Stimulated activated CD8-positive, alpha-beta memory T cell treated with anti-CD3 and anti-CD28 coated beads, Interleukin-7, amount 100 ng/mL, for 1 hour (primary cell): ENCODE measurements at regions not wholly inside any gene's neighbourhood (a gene's known extent, or its start where the extent isn't known, plus 50 kb on each side); places are given as distances from the start of the nearest gene placed in this dataset.

Source experiments
- DNase-seq, 2 donors: peaks; one replicate each; pipeline ENCODE4 v3.0.0-alpha.2; 2020; ENCODE audit warnings: low read depth in 2 of 2

GRCh38 chr4:11604821-11605220, 176.1 kb upstream of the HS3ST1 start:
- no peak for DNase-seq

GRCh38 chr4:11603591-11604194, 175.0 kb upstream of the HS3ST1 start:
- DNase-seq: no peak

- no peak for DNase-seq
Measured at GRCh38 chr4:11602606-11603340, 174.1 kb upstream of the HS3ST1 start.

- no peak for DNase-seq
Measured at GRCh38 chr4:11599064-11599463, 170.4 kb upstream of the HS3ST1 start.

- no peak for DNase-seq
Measured at GRCh38 chr4:11598591-11598990, 169.9 kb upstream of the HS3ST1 start.

- DNase-seq: no peak
Measured at GRCh38 chr4:11597506-11597905, 168.8 kb upstream of the HS3ST1 start.

- no peak for DNase-seq
Measured at GRCh38 chr4:11596989-11597388, 168.3 kb upstream of the HS3ST1 start.

- no peak for DNase-seq
Measured at GRCh38 chr4:11593576-11594116, 165.0 kb upstream of the HS3ST1 start.

- no peak for DNase-seq
Measured at GRCh38 chr4:11592276-11592675, 163.6 kb upstream of the HS3ST1 start.

- no peak for DNase-seq
Measured at GRCh38 chr4:11590132-11590531, 161.4 kb upstream of the HS3ST1 start.

GRCh38 chr4:11589676-11590075, 161.0 kb upstream of the HS3ST1 start:
- DNase-seq: no peak

- DNase-seq: no peak
Measured at GRCh38 chr4:11587797-11588196, 159.1 kb upstream of the HS3ST1 start.

- DNase-seq: no peak
Measured at GRCh38 chr4:11585506-11585905, 156.8 kb upstream of the HS3ST1 start.

GRCh38 chr4:11568511-11568910, 139.8 kb upstream of the HS3ST1 start:
- DNase-seq: no peak

GRCh38 chr4:11566444-11567022, 137.8 kb upstream of the HS3ST1 start:
- DNase-seq: no peak

GRCh38 chr4:11565899-11566298, 137.2 kb upstream of the HS3ST1 start:
- DNase-seq: no peak

- no peak for DNase-seq
Measured at GRCh38 chr4:11565213-11565612, 136.5 kb upstream of the HS3ST1 start.

- DNase-seq: no peak
Measured at GRCh38 chr4:11564021-11564420, 135.3 kb upstream of the HS3ST1 start.

GRCh38 chr4:11549525-11549924, 120.8 kb upstream of the HS3ST1 start:
- DNase-seq: no peak

- DNase-seq: no peak
Measured at GRCh38 chr4:11548597-11549082, 119.9 kb upstream of the HS3ST1 start.

- no peak for DNase-seq
Measured at GRCh38 chr4:11546391-11547175, 117.9 kb upstream of the HS3ST1 start.

GRCh38 chr4:11545651-11546050, 117.0 kb upstream of the HS3ST1 start:
- no peak for DNase-seq
